Stomach (tissue), 4 donors: ENCODE measurements at regions not wholly inside any gene's neighbourhood (a gene's known extent, or its start where the extent isn't known, plus 50 kb on each side); places are given as distances from the start of the nearest gene placed in this dataset.

Source experiments
- POLR2A ChIP-seq, 4 donors: fragments of 450-650 bp; IDR thresholded peaks; one replicate each; pipeline ENCODE4 v1.6.1; 2016; ENCODE audit warnings: antibody characterized with exemption in 4 of 4, control low read depth in 2 of 4, mild to moderate bottlenecking in 1 of 4, moderate library complexity in 1 of 4
- POLR2AphosphoS5 ChIP-seq, 3 donors: sonication (generic); formaldehyde crosslinking; IDR thresholded peaks; one replicate each; pipeline ENCODE4 v1.6.1; 2016; ENCODE audit warnings: antibody characterized with exemption in 3 of 3
- TF ChIP-seq, protein P1 (sequence below), 7 experiments: fragments of 450-650 bp in 4 of 7; fragments of 200-600 bp in 3 of 7; sonication (generic) in 3 of 7; IDR thresholded peaks; one replicate each; pipeline ENCODE4 v1.5.1; 2016 to 2019; ENCODE audit warnings: antibody characterized with exemption in 7 of 7, control low read depth in 2 of 7, mild to moderate bottlenecking in 1 of 7

DNA sequence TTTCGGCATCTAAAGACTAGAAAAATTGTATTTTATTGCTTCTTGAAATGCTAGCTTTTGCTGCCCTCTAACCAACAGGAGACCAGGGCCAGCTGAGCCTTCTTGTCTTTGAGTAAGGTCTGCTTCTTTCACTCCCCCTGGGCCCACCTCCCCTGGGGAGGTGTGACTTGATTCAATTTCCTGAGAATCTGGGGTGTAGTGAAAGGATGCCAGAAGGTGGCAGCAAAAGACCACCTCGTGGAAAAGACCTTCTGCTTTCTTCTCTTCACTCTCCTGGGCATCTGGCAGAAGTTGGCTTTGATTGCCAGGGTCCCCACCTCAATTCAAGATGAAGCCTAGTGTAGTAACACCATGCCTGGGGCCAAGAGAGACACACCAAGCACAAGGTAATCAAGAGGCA lies 96.5 kb upstream of the MAOA start:
- TF ChIP-seq, protein P1, sequence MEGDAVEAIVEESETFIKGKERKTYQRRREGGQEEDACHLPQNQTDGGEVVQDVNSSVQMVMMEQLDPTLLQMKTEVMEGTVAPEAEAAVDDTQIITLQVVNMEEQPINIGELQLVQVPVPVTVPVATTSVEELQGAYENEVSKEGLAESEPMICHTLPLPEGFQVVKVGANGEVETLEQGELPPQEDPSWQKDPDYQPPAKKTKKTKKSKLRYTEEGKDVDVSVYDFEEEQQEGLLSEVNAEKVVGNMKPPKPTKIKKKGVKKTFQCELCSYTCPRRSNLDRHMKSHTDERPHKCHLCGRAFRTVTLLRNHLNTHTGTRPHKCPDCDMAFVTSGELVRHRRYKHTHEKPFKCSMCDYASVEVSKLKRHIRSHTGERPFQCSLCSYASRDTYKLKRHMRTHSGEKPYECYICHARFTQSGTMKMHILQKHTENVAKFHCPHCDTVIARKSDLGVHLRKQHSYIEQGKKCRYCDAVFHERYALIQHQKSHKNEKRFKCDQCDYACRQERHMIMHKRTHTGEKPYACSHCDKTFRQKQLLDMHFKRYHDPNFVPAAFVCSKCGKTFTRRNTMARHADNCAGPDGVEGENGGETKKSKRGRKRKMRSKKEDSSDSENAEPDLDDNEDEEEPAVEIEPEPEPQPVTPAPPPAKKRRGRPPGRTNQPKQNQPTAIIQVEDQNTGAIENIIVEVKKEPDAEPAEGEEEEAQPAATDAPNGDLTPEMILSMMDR (IDR thresholded peaks at IDR 0.05) = peak in 4 of 7 experiments; percentile 38 to 68 (median 46)
- TF ChIP-seq POLR2A (IDR thresholded peaks at IDR 0.05) (no peak), POLR2AphosphoS5 (IDR thresholded peaks at IDR 0.05) (peak in 1 of 3 donors; percentile 13)
